NB4 (cell line): ENCODE measurements at regions not wholly inside any gene's neighbourhood (a gene's known extent, or its start where the extent isn't known, plus 50 kb on each side); places are given as distances from the start of the nearest gene placed in this dataset.

Experiments
- CTCF ChIP-seq: IDR thresholded peaks from one replicate; pipeline ENCODE4 v1.5.1; 2012; ENCODE audit warnings: low read depth, low read length
- MAX ChIP-seq: IDR thresholded peaks from 2 replicates; pipeline ENCODE4 v1.6.1; 2011; ENCODE audit warnings: low read depth, low read length
- MYC ChIP-seq: IDR thresholded peaks from 2 replicates; pipeline ENCODE4 v1.6.1; 2011; ENCODE audit warnings: low read depth, low read length

- TF ChIP-seq CTCF (no peak), MYC (no peak), MAX (no peak)
Observed at GRCh38 chrX:149255860-149256259, 249.2 kb downstream of the IDS start.
